ENCODE measurements at regions not wholly inside any gene's neighbourhood (a gene's known extent, or its start where the extent isn't known, plus 50 kb on each side); places are given as distances from the start of the nearest gene placed in this dataset.

DNA sequence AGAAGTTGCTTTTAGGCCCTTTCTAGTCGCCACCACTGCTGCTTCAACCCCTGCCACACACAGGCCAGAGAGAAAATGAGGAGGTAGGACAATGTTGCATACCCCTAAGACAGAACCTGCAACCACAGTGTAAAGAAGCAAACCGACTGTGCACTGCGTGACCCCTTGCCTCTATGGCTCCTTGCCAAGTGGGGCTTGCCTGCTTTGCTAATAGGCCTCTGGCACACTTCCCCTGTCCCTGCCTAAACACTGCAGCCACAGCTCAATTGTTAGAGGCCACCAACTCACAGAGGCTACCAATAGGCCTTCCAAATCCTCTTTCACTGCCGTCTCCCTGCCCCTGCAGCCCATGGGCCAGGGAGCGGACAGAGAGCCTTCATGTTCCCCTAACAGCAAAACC is 280.1 kb downstream of the CDH10 start:
- no peak for DNase-seq (ENCODE audit: low read depth in 2 of 2)
- Histone ChIP-seq H3K4me1 (ENCODE audit: control insufficient read depth, extremely low read depth, insufficient read depth, low read length) (no peaks in the 10 kb centered on the region), H3K4me2 (ENCODE audit: extremely low read depth, insufficient read depth, low read length) (no peak overlapping the region), H3K27me3 (ENCODE audit: control insufficient read depth, insufficient read depth, low read length) (no peaks in the 10 kb centered on the region), H3K79me2 (ENCODE audit: control insufficient read depth, insufficient read depth, low read length) (no peaks in the 10 kb centered on the region), H3K36me3 (ENCODE audit: control insufficient read depth, insufficient read depth, low read length) (no peaks in the 10 kb centered on the region), H3K27ac (ENCODE audit: insufficient read depth, low read length) (no peak overlapping the region), H3K9me3 (ENCODE audit: control insufficient read depth, insufficient read depth, low read depth, low read length) (no peaks in the 10 kb centered on the region), H3K9ac (ENCODE audit: insufficient read depth, low read length) (no peak overlapping the region), H4K20me1 (ENCODE audit: control insufficient read depth, extremely low read depth, insufficient read depth, low read length) (no peaks in the 10 kb centered on the region), H3K4me3 (replicated peaks in 1 of 4; ENCODE audit: control extremely low read depth in 1 of 4, insufficient read depth in 1 of 4, low read depth in 3 of 4, low read length in 4 of 4) (no peak overlapping the region), H2AFZ (ENCODE audit: low read length) (no peak overlapping the region)
- TF ChIP-seq CTCF (conservative IDR thresholded peaks at IDR 0.05 in 1 of 2, IDR thresholded peaks at IDR 0.05 in 1 of 2; ENCODE audit: low read depth in 1 of 2, low read length in 2 of 2) (no peak), EZH2 (IDR thresholded peaks at IDR 0.05; ENCODE audit: low read length, missing control alignments) (no peak)

- TF ChIP-seq CTCF (conservative IDR thresholded peaks at IDR 0.05 in 1 of 2, IDR thresholded peaks at IDR 0.05 in 1 of 2; ENCODE audit: low read depth in 1 of 2, low read length in 2 of 2) (no peak), EZH2 (IDR thresholded peaks at IDR 0.05; ENCODE audit: low read length, missing control alignments) (no peak)
- Histone ChIP-seq H3K4me1 (ENCODE audit: control insufficient read depth, extremely low read depth, insufficient read depth, low read length) (no peaks in the 10 kb centered on the region), H3K4me3 (replicated peaks in 1 of 4; ENCODE audit: control extremely low read depth in 1 of 4, insufficient read depth in 1 of 4, low read depth in 3 of 4, low read length in 4 of 4) (no peak overlapping the region), H3K4me2 (ENCODE audit: extremely low read depth, insufficient read depth, low read length) (no peak overlapping the region), H3K27ac (ENCODE audit: insufficient read depth, low read length) (no peak overlapping the region), H2AFZ (ENCODE audit: low read length) (no peak overlapping the region), H3K9ac (ENCODE audit: insufficient read depth, low read length) (no peak overlapping the region), H4K20me1 (ENCODE audit: control insufficient read depth, extremely low read depth, insufficient read depth, low read length) (no peaks in the 10 kb centered on the region), H3K9me3 (ENCODE audit: control insufficient read depth, insufficient read depth, low read depth, low read length) (no peaks in the 10 kb centered on the region), H3K36me3 (ENCODE audit: control insufficient read depth, insufficient read depth, low read length) (no peaks in the 10 kb centered on the region), H3K79me2 (ENCODE audit: control insufficient read depth, insufficient read depth, low read length) (no peaks in the 10 kb centered on the region), H3K27me3 (ENCODE audit: control insufficient read depth, insufficient read depth, low read length) (no peaks in the 10 kb centered on the region)
- peak in 1 of 2 donors; percentile 12 for DNase-seq (ENCODE audit: low read depth in 2 of 2)
These were observed 279.4 kb downstream of the CDH10 start for GRCh38 chr5:24365406-24365805.

GRCh38 chr5:24367216-24367615 is 277.6 kb downstream of the CDH10 start:
- H2AFZ ChIP-seq (ENCODE audit: low read length) = no peak overlapping the region
- H3K27ac ChIP-seq (ENCODE audit: insufficient read depth, low read length) = no peak overlapping the region
- no peak overlapping the region for H3K9ac ChIP-seq (ENCODE audit: insufficient read depth, low read length)
- H3K27me3 ChIP-seq (ENCODE audit: control insufficient read depth, insufficient read depth, low read length) = no peaks in the 10 kb centered on the region
- no peaks in the 10 kb centered on the region for H4K20me1 ChIP-seq (ENCODE audit: control insufficient read depth, extremely low read depth, insufficient read depth, low read length)
- H3K4me1 ChIP-seq (ENCODE audit: control insufficient read depth, extremely low read depth, insufficient read depth, low read length) = no peaks in the 10 kb centered on the region
- H3K4me2 ChIP-seq (ENCODE audit: extremely low read depth, insufficient read depth, low read length) = no peak overlapping the region
- H3K36me3 ChIP-seq (ENCODE audit: control insufficient read depth, insufficient read depth, low read length) = no peaks in the 10 kb centered on the region
- no peaks in the 10 kb centered on the region for H3K9me3 ChIP-seq (ENCODE audit: control insufficient read depth, insufficient read depth, low read depth, low read length)
- TF ChIP-seq CTCF (conservative IDR thresholded peaks at IDR 0.05 in 1 of 2, IDR thresholded peaks at IDR 0.05 in 1 of 2; ENCODE audit: low read depth in 1 of 2, low read length in 2 of 2) (no peak), EZH2 (IDR thresholded peaks at IDR 0.05; ENCODE audit: low read length, missing control alignments) (no peak)
- H3K79me2 ChIP-seq (ENCODE audit: control insufficient read depth, insufficient read depth, low read length) = no peaks in the 10 kb centered on the region
- H3K4me3 ChIP-seq (replicated peaks in 1 of 4; ENCODE audit: control extremely low read depth in 1 of 4, insufficient read depth in 1 of 4, low read depth in 3 of 4, low read length in 4 of 4) = no peak overlapping the region
- DNase-seq (ENCODE audit: low read depth in 2 of 2) = no peak

Data from fibroblast of lung (primary cell).